NAMALWA (cell line): ENCODE measurements at regions not wholly inside any gene's neighbourhood (a gene's known extent, or its start where the extent isn't known, plus 50 kb on each side); places are given as distances from the start of the nearest gene placed in this dataset.
"Not testable (repeated sequence)": the region's sequence is repeated elsewhere in the genome, so short reads cannot be mapped to it uniquely, and the experiment has no call there.

Source experiments
- DNase-seq: peaks from one replicate; pipeline ENCODE4 v3.0.0-alpha.2; 2015; ENCODE audit warnings: low spot score

GRCh38 chr14:62409626-62410300 is 635.5 kb downstream of the KCNH5 start:
- no peak for DNase-seq

DNA sequence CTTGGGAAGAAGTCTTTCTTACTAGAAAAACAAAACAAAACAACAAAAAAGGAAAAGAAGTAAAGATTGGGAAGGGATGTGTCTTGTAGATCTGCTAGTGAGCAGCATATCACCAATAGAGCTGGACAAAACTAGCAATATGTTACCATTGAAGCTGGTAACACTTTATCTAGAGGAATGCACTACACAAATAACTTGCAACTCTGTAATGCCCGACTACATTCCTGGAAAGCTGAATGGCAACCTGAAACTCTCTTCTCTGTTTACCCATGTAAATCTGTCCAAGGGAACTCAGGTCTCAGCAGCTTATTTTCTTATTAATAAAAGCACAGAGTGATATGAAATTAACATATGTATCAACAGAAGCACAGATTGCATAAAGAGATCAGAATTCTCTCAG is 624.4 kb downstream of the KCNH5 start:
- DNase-seq: no peak

- no peak for DNase-seq
These were observed 616.6 kb downstream of the KCNH5 start for GRCh38 chr14:62428429-62429203.

DNA sequence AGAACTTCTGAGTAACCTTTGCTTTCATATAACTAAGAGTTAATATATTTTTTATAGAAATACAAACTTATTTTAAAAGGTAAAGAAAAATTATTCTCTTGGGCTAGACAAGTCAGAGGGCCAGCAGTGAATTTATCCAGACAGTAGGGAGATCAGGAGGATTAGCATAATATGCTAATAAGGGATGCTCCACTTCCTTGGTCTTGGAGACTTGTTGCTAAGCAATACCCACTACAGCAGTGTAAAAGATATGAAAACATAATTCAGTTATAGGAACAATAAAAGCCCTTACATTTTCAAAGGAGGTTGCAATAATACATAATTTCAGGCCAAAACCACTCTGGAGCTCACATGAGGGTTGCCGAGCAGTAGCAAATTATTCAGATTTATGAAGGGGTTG is 615.6 kb downstream of the KCNH5 start:
- DNase-seq: no peak

DNA sequence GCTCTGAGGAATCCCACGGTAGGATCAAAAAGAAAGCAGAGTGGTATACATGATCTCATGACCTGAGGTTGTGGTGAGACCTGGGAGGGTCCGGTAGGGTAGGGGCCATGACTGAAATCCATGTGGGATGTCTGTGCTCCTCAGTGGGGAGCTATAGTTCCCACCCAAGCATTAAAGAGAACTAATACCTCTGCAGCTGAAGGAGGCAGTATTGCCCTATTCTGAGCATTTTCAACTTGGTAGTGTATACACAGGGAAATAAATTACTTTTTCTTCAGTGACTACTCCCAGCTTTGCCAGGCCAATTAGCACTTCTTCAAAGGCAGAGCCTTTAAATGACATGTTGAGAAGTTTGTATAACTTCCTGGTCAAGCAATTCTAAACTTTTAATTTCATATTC is 613.8 kb downstream of the KCNH5 start:
- no peak for DNase-seq

DNA sequence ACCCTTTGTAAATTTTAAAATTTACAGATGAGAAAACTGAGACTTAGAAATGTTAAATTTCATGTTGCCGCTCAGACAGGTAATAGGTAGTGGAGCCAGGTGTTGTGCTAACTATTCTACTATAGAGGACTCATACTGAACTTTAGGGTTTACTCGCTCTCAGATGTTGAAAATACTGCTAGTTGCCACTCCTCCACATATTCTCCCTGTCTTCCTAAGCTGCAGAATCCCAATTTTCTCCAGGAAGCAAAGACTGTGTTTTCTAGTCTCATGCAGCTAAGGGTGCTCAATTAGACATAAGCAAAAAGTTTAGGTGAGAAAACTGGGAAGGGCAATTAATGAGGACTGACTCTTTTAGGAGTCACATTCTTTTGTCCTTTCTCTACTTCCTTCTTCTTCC is 612.3 kb downstream of the KCNH5 start:
- DNase-seq: no peak

DNA sequence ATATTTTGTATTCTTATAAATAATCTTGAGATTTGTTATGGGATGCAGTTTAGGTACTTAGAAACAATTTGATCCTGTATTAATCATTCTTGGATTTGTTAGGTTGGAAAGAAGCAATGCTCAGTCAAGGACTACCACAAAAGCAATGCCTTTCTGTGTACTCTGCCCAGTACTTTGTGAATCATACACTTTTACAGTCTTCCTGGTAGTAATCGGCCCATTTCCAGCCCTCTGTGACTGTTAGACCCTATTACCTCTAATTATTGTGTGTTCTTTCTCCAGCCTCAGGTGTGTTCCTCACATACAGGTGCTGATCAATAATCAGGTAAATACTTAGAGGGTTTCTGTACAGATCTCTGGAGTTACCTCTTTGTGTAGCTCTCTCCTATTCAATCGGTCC is 609.0 kb downstream of the KCNH5 start:
- no peak for DNase-seq

GRCh38 chr14:62439210-62439609 is 606.0 kb downstream of the KCNH5 start:
- DNase-seq: no peak

- no peak for DNase-seq
These were observed 601.5 kb downstream of the KCNH5 start for GRCh38 chr14:62443796-62444195.

GRCh38 chr14:62445570-62445969 is 599.7 kb downstream of the KCNH5 start:
- DNase-seq: no peak

GRCh38 chr14:62451221-62451620 is 594.0 kb downstream of the KCNH5 start:
- no peak for DNase-seq

GRCh38 chr14:62453226-62453625 is 592.0 kb downstream of the KCNH5 start:
- no peak for DNase-seq

DNA sequence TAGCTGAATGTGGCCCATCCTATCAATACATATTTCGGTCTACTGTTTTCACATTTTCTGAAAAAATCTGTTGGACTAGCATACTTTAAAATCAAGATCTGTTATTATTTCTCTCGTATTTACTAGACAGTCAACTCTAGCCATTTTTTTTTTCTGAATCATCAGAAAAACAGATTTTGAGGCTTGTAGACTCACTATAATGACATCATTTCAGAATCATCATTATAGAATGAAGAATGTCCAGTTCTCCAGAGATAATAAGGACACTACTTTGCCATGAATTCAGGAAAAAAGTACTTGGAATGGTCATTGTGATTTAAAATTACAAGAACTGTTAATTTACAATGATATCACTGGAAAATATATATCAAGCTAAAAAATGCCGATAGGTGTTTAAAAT is 589.8 kb downstream of the KCNH5 start:
- DNase-seq: no peak

GRCh38 chr14:62462988-62463387 is 582.3 kb downstream of the KCNH5 start:
- no peak for DNase-seq

DNA sequence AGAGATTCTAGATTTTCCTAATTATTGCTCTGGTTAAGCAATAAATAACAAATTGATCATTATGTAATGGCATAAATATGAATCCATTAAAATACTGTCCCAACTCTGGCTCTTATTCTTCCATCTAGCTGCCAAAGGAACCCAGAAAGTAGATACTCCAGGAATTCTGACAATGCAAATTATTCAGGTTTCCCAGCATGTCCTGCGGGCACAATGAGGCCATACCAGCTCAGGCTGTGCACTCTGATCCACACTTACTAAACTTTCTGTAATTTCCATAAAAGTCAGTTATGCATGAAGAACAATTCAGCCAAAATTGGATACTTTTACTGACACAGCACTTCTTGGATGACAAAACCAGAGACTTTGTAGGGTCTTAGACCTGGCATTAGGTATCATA is 576.3 kb downstream of the KCNH5 start:
- DNase-seq: no peak

DNA sequence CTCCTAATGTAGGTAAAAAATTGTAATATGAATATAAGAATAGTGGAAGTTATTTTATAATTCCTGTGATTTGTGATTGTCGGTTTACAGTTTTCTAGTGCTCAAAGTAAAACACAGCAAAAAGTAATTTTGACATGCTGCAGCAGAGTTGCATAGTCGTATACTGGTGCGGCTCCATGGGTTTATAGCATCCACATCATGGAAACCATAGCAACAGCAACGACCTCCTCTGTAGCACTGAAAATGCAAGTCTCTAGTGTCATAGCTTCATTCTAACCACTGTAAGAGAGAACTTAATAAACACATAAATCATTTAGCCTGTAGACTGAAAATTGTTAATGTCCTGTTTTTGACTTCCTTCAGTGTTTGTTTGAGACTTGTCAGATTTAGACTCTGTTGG is 574.3 kb downstream of the KCNH5 start:
- no peak for DNase-seq

DNA sequence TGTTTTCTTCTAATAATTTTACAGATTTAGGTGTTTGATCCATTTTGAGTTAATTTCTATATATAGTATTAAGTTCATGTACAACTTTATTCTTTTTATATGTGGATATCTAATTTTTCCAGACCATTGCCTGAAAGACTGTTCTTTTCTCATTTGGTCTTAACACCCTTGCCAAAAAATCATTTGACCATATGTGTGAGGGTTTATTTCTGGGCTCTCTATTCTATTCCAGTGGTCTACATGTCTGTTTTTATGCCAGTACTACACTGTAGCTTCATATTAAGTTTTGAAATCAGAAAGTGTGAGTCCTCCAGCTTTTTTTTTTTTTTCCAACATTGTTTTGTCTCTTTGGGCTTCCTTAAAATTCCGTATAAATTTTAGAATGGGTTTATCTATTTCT is 554.1 kb downstream of the KCNH5 start:
- DNase-seq: no peak

DNA sequence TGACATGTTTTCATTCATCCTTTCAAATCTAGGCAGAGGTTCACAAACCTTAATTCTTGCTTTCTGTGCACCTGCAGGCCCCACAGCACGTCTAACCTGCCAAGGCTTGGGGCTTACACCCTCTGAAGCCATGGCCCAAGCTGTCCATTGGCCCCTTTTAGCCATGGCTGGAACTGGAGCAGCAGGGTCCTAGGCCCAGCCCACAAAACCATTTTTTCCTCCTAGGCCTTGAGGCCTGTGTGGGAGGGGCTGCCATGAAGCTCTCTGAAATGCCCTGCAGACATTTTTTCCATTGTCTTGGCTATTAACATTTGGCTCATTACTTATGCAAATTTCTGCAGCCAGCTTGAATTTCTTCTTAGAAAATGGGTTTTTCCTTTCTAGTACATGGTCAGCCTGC is 547.5 kb downstream of the KCNH5 start:
- DNase-seq: no peak

GRCh38 chr14:62501021-62501750 is 544.1 kb downstream of the KCNH5 start:
- DNase-seq: no peak

DNA sequence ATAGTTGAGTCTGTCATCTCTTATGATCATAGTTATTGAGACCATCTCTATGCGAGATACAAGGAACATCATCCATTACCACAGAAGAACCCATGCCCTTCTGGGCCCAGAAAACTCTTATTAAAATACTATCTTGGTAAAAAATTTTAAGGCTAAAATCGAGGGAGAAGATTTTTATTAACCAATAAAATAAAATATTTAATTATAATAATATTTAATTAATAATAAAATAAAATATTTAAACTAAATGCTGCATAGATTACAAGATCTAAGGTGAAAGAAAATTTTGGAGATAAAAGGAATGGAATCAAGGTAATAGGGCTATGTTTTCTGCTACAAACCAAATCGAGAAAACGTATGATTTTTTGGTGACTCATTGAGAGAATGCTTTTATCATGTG is 540.2 kb downstream of the KCNH5 start:
- no peak for DNase-seq

- not testable (repeated sequence) for DNase-seq
These were observed 523.9 kb downstream of the KCNH5 start for GRCh38 chr14:62521309-62521708.

GRCh38 chr14:62528296-62528695 is 517.0 kb downstream of the KCNH5 start:
- no peak for DNase-seq

GRCh38 chr14:62532181-62532580 is 513.1 kb downstream of the KCNH5 start:
- DNase-seq: no peak
